Nephron progenitor cell (in vitro differentiated cells): ENCODE measurements at regions not wholly inside any gene's neighbourhood (a gene's known extent, or its start where the extent isn't known, plus 50 kb on each side); places are given as distances from the start of the nearest gene placed in this dataset.

ENCODE experiments used
- DNase-seq: peaks from one replicate; pipeline ENCODE4 v3.0.0; 2021
- H3K27ac Mint-ChIP-seq: 2 replicates; pipeline ENCODE4 v1.8.0; 2021; ENCODE audit warnings: mild to moderate bottlenecking, moderate library complexity, mixed read lengths
- H3K27me3 Mint-ChIP-seq: 2 replicates; pipeline ENCODE4 v1.8.0; 2021; ENCODE audit warnings: mild to moderate bottlenecking, low read depth, mixed read lengths; ENCODE audit not compliant: poor library complexity
- H3K36me3 Mint-ChIP-seq: 2 replicates; pipeline ENCODE4 v1.8.0; 2021; ENCODE audit warnings: low read depth, mixed read lengths
- H3K4me1 Mint-ChIP-seq: 2 replicates; pipeline ENCODE4 v1.8.0; 2021; ENCODE audit warnings: mixed read lengths
- H3K4me3 Mint-ChIP-seq: 2 replicates; pipeline ENCODE4 v1.8.0; 2021; ENCODE audit warnings: mild to moderate bottlenecking, moderate library complexity, mixed read lengths
- H3K9me3 Mint-ChIP-seq: 2 replicates; pipeline ENCODE4 v1.8.0; 2021; ENCODE audit warnings: mild to moderate bottlenecking, moderate library complexity, mixed read lengths
- TF ChIP-seq, protein P1 (sequence below): fragments of 200-600 bp; sonication (generic); IDR thresholded peaks from 2 replicates; pipeline ENCODE4 v1.5.0; 2021; ENCODE audit warnings: antibody characterized with exemption

DNA sequence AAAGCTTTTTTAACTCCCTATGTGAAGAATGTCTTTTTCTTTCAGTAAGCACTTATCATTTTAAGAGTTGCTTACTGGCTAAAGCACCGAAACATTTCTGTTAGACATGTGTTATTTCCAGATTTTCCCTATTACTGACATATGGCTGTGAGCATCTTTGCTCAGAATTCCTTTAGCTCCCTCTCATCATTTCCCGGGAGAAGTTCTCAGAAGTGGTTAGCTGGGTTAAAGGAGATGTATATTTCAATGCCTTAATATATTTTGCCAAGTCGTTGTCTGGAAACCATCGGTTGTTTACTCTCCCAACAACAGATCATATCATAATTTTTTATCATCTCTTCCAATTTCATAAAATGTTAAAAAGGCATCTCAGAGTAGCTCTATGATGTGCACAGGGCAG lies 396.5 kb downstream of the OCA2 start:
- Mint-ChIP-seq H3K36me3 (no peaks in the 10 kb centered on the region), H3K4me3 (no peak overlapping the region), H3K27ac (no peak overlapping the region), H3K9me3 (no peaks in the 10 kb centered on the region), H3K27me3 (no peaks in the 10 kb centered on the region), H3K4me1 (peaks cover 16% of the 10 kb centered on the region)
- DNase-seq: no peak
- TF ChIP-seq, protein P1, sequence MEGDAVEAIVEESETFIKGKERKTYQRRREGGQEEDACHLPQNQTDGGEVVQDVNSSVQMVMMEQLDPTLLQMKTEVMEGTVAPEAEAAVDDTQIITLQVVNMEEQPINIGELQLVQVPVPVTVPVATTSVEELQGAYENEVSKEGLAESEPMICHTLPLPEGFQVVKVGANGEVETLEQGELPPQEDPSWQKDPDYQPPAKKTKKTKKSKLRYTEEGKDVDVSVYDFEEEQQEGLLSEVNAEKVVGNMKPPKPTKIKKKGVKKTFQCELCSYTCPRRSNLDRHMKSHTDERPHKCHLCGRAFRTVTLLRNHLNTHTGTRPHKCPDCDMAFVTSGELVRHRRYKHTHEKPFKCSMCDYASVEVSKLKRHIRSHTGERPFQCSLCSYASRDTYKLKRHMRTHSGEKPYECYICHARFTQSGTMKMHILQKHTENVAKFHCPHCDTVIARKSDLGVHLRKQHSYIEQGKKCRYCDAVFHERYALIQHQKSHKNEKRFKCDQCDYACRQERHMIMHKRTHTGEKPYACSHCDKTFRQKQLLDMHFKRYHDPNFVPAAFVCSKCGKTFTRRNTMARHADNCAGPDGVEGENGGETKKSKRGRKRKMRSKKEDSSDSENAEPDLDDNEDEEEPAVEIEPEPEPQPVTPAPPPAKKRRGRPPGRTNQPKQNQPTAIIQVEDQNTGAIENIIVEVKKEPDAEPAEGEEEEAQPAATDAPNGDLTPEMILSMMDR: no peak

DNA sequence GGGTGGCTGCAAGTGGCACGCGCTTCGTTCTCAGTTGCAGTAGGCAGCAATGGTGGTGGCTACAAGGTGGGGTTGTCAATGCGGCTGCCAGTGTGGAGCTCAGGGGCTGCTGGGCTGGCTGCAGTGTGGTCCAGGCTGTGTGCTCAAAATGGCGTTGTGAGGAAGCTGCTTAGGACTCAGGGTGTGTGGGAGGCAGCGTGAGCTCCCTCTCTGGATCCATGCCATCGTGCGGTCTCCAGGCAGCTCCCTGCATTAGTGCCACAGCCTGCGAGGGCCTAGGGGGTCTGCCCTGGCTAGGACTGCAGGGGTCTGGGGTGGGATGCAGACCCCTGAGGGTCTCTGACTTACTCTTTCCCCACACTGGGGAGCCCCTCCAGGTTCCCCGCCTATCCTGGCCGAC lies 397.2 kb downstream of the OCA2 start:
- H3K27me3 Mint-ChIP-seq: no peaks in the 10 kb centered on the region
- H3K4me1 Mint-ChIP-seq: peaks cover 16% of the 10 kb centered on the region
- no peak for DNase-seq
- H3K36me3 Mint-ChIP-seq: no peaks in the 10 kb centered on the region
- TF ChIP-seq, protein P1: no peak
- H3K27ac Mint-ChIP-seq: peak overlapping the region; percentile 49
- no peaks in the 10 kb centered on the region for H3K9me3 Mint-ChIP-seq
- H3K4me3 Mint-ChIP-seq: no peak overlapping the region

DNA sequence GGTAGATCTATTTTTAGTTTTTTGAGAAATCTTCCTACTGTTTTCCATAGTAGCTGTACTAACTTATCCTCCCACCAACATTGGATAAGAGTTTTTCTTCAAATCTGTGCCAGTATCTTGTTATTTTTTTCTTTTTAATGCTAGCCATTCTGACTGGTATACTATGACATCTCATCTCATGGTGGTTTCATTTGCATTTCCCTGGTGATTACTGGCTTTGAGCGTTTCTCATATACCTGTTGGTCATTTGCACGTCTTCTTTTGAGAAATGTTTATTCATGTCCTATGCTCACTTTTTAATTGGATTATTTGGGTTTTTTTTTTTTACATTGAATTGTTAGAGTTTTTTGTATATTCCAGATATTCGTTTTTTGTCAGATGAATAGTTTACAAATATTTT lies 398.1 kb downstream of the OCA2 start:
- TF ChIP-seq, protein P1: no peak
- no peaks in the 10 kb centered on the region for H3K9me3 Mint-ChIP-seq
- peaks cover 16% of the 10 kb centered on the region for H3K4me1 Mint-ChIP-seq
- no peak overlapping the region for H3K4me3 Mint-ChIP-seq
- no peak overlapping the region for H3K27ac Mint-ChIP-seq
- no peaks in the 10 kb centered on the region for H3K27me3 Mint-ChIP-seq
- H3K36me3 Mint-ChIP-seq: no peaks in the 10 kb centered on the region
- DNase-seq: no peak

DNA sequence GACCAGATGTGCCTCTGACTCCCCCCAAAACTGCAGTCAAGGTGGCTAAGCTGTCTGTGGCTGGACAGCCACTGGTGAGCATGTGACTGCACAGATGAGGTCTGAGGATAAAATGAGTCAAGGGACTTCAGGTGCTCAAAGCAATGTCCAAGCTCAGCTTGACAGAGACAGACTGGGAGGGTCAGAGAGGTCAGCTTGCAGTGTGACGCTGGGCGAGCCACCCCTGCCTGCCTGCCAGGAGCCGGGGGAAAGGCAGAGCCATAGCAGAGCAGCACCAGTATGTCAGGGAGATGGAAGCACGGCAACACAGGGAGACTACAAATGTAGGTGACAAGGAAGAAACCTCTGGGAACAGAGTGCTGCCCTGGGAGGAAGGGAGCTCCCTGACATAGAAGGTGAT lies 399.4 kb downstream of the OCA2 start:
- Mint-ChIP-seq H3K9me3 (no peaks in the 10 kb centered on the region), H3K27me3 (no peaks in the 10 kb centered on the region), H3K4me3 (no peak overlapping the region), H3K36me3 (no peaks in the 10 kb centered on the region), H3K4me1 (peaks cover 12% of the 10 kb centered on the region), H3K27ac (no peak overlapping the region)
- TF ChIP-seq, protein P1: no peak
- peak; percentile 21 for DNase-seq

DNA sequence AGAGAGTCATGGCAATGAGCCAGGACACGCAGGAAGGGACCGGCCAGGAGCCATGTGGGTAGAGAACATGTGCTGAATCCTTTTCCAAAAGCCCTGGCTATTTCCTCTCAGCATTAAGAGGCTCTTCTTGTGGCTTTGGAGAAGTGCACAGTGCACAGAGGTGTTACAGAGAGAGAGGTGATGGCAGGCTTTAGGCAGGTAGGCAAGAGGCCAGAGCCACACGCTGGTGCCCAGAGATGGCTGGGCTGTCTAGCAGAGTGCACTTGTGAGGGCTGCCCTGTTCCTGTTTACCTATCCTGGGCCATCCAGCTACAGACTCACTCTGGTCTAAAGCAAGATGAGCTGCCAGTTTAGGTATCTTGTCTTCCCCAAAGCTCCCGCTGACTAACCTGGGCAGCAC lies 402.6 kb downstream of the OCA2 start:
- no peak overlapping the region for H3K27ac Mint-ChIP-seq
- no peak overlapping the region for H3K4me3 Mint-ChIP-seq
- no peaks in the 10 kb centered on the region for H3K9me3 Mint-ChIP-seq

DNA sequence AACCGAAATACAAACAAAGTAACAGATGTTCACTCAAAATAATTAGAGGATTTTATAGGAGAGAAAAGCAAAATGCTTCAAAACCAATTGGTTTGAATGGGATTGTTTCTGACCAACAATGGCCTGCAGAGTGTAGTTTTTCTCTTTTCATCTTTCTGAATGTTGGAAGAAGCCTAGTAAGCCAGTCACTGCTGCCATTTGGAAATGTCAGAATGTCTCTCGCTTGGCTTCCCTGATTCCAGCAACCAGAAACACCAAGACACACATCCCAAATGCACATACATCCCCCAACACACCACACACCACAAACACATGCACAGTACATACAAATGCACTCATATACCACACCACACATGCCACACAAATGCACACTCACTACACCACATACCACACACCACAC lies 403.4 kb downstream of the OCA2 start:
- Mint-ChIP-seq H3K36me3 (no peaks in the 10 kb centered on the region), H3K27ac (no peak overlapping the region), H3K9me3 (no peaks in the 10 kb centered on the region), H3K27me3 (no peaks in the 10 kb centered on the region), H3K4me1 (peaks cover 9% of the 10 kb centered on the region), H3K4me3 (no peak overlapping the region)
- no peak for DNase-seq
- TF ChIP-seq, protein P1: no peak

More for the DNA sequence above, 402.6 kb downstream of the OCA2 start:
- Mint-ChIP-seq H3K4me1 (peaks cover 9% of the 10 kb centered on the region), H3K36me3 (no peaks in the 10 kb centered on the region), H3K27me3 (no peaks in the 10 kb centered on the region)
- DNase-seq: no peak
- TF ChIP-seq, protein P1: no peak
